ENCODE measurements at regions not wholly inside any gene's neighbourhood (a gene's known extent, or its start where the extent isn't known, plus 50 kb on each side); places are given as distances from the start of the nearest gene placed in this dataset.

DNA sequence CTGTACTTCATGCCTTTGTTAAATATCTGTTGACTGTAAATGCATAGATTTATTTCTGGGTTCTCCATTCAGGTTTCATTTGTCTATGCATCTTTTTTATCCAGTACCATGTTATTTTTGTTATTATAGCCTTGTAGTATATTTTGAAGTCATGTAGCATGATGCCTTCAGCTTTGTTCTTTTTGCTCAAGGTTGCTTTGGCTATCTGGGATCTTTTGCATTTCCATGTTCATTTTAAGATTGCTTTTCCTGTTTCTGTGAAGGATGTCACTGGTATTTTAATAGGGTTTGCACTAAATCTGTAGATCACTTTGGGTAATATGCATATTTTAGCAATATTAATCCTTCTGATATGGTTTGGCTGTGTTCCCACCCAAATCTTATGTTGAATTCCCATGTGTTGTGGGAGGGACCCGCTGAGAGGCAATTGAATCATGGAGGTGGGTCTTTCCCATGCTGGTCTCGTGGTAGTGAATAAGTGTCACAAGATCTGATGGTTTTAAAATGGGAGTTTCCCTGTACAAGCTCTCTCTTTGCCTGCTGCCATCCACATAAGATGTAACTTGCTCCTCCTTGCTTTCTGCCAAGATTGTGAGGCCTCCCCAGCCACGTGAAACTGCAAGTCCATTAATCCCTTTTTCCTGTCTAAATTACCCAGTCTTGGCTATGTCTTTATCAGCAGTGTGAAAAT is 302.8 kb upstream of the SEMA3C start:
- intact Hi-C loops (cut with micrococcal nuclease) = no loop called here
- no peak for ATAC-seq (ENCODE audit: low read depth)
- CTCF ChIA-PET = no interaction called here
- Mint-ChIP-seq H3K9me3 (ENCODE audit: insufficient read depth) (peaks cover 7% of the 10 kb centered on the region), H3K27me3 (no peaks in the 10 kb centered on the region), H3K4me1 (no peaks in the 10 kb centered on the region), H3K27ac (no peak overlapping the region), H3K4me3 (no peak overlapping the region)
- POLR2A ChIA-PET = no interaction called here
- TF ChIP-seq, protein P1, sequence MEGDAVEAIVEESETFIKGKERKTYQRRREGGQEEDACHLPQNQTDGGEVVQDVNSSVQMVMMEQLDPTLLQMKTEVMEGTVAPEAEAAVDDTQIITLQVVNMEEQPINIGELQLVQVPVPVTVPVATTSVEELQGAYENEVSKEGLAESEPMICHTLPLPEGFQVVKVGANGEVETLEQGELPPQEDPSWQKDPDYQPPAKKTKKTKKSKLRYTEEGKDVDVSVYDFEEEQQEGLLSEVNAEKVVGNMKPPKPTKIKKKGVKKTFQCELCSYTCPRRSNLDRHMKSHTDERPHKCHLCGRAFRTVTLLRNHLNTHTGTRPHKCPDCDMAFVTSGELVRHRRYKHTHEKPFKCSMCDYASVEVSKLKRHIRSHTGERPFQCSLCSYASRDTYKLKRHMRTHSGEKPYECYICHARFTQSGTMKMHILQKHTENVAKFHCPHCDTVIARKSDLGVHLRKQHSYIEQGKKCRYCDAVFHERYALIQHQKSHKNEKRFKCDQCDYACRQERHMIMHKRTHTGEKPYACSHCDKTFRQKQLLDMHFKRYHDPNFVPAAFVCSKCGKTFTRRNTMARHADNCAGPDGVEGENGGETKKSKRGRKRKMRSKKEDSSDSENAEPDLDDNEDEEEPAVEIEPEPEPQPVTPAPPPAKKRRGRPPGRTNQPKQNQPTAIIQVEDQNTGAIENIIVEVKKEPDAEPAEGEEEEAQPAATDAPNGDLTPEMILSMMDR (IDR thresholded peaks at IDR 0.05) = no peak
- no peak for TF ChIP-seq EZH2 (IDR thresholded peaks at IDR 0.05; ENCODE audit: borderline replicate concordance, insufficient read depth, low read depth, low read length, poor library complexity, severe bottlenecking)
- DNase-seq = no peak
- peaks cover 0 to 4% (median 0%) of the 10 kb centered on the region in 3 donors for H3K9me3 ChIP-seq (ENCODE audit: control extremely low read depth in 1 of 3, control insufficient read depth in 2 of 3, insufficient read depth in 1 of 3, low read length in 2 of 3)
- H3K4me2 ChIP-seq (replicated peaks; ENCODE audit: low read depth, low read length, poor library complexity, severe bottlenecking) = no peak overlapping the region
- no peak overlapping the region for H3K4me3 ChIP-seq (ENCODE audit: control extremely low read depth in 1 of 5, extremely low read depth in 1 of 5, insufficient read depth in 1 of 5, low read depth in 2 of 5, low read length in 4 of 5)
- H3K9ac ChIP-seq (ENCODE audit: low read length) = no peak overlapping the region
- H3K36me3 ChIP-seq (replicated peaks in 1 of 2; ENCODE audit: control extremely low read depth in 1 of 2, control insufficient read depth in 1 of 2, extremely low read depth in 1 of 2, insufficient read depth in 2 of 2, low read length in 1 of 2) = no peaks in the 10 kb centered on the region
- no peaks in the 10 kb centered on the region for H3K79me2 ChIP-seq (ENCODE audit: control insufficient read depth, insufficient read depth, low read length)
- H4K20me1 ChIP-seq (ENCODE audit: control insufficient read depth, insufficient read depth, low read length, poor library complexity, severe bottlenecking) = no peaks in the 10 kb centered on the region
- H2AFZ ChIP-seq (ENCODE audit: insufficient read depth, low read depth, low read length, poor library complexity, severe bottlenecking) = no peak overlapping the region
- 50% methylated on average over 1 of the region's 3 CpGs for WGBS (ENCODE audit: insufficient coverage)
- H3K27ac ChIP-seq (ENCODE audit: low read length in 2 of 2) = no peak overlapping the region
- no peaks in the 10 kb centered on the region for H3K4me1 ChIP-seq (ENCODE audit: control insufficient read depth in 2 of 2, insufficient read depth in 2 of 2, low read length in 2 of 2)
- H3K27me3 ChIP-seq (replicated peaks in 1 of 4; ENCODE audit: control extremely low read depth in 1 of 4, control insufficient read depth in 3 of 4, insufficient read depth in 4 of 4, low read length in 3 of 4) = no peaks in the 10 kb centered on the region

DNA sequence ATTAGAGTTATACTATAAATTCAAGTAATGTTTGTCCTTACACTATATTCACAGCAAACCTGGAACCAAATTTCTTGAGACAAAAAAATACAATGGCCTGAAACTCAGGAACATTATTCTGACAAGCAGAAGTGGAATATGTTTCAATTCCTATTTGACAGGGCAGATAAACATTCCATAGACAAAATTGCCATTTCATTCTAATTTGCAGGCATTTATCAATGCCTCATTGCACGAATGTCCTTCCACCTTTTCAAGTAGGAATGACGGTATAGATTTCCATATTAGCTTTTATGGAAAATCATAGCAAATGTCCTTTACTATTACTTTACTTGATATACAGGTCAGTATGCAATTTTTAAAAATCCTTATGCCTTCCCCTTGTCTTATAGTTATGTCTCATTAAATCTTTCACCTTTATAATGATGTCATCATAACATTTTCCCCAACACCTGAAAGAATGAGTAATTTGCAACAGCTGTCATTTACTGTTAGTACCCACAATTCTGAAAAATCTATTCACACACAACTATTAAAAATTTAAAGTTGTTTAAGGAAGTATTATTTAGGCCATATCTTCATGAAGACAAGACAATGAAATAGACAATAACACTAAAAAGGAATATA is 299.7 kb upstream of the SEMA3C start:
- intact Hi-C loops (cut with micrococcal nuclease) = no loop called here
- no peak overlapping the region for H2AFZ ChIP-seq (ENCODE audit: insufficient read depth, low read depth, low read length, poor library complexity, severe bottlenecking)
- Mint-ChIP-seq H3K27me3 (no peaks in the 10 kb centered on the region), H3K4me3 (no peak overlapping the region), H3K4me1 (no peaks in the 10 kb centered on the region), H3K27ac (no peak overlapping the region), H3K9me3 (ENCODE audit: insufficient read depth) (peaks cover 3% of the 10 kb centered on the region)
- no peak for ATAC-seq (ENCODE audit: low read depth)
- ChIA-PET POLR2A (no interaction called here), CTCF (no interaction called here)
- H3K79me2 ChIP-seq (ENCODE audit: control insufficient read depth, insufficient read depth, low read length) = no peaks in the 10 kb centered on the region
- H3K27ac ChIP-seq (ENCODE audit: low read length in 2 of 2) = no peak overlapping the region
- no peak overlapping the region for H3K4me3 ChIP-seq (ENCODE audit: control extremely low read depth in 1 of 5, extremely low read depth in 1 of 5, insufficient read depth in 1 of 5, low read depth in 2 of 5, low read length in 4 of 5)
- no peaks in the 10 kb centered on the region for H3K27me3 ChIP-seq (replicated peaks in 1 of 4; ENCODE audit: control extremely low read depth in 1 of 4, control insufficient read depth in 3 of 4, insufficient read depth in 4 of 4, low read length in 3 of 4)
- TF ChIP-seq, protein P1 (IDR thresholded peaks at IDR 0.05) = no peak
- TF ChIP-seq EZH2 (IDR thresholded peaks at IDR 0.05; ENCODE audit: borderline replicate concordance, insufficient read depth, low read depth, low read length, poor library complexity, severe bottlenecking) = no peak
- no peak overlapping the region for H3K9ac ChIP-seq (ENCODE audit: low read length)
- no peaks in the 10 kb centered on the region for H3K4me1 ChIP-seq (ENCODE audit: control insufficient read depth in 2 of 2, insufficient read depth in 2 of 2, low read length in 2 of 2)
- no peaks in the 10 kb centered on the region for H4K20me1 ChIP-seq (ENCODE audit: control insufficient read depth, insufficient read depth, low read length, poor library complexity, severe bottlenecking)
- no peaks in the 10 kb centered on the region for H3K36me3 ChIP-seq (replicated peaks in 1 of 2; ENCODE audit: control extremely low read depth in 1 of 2, control insufficient read depth in 1 of 2, extremely low read depth in 1 of 2, insufficient read depth in 2 of 2, low read length in 1 of 2)
- peaks cover 0 to 4% (median 0%) of the 10 kb centered on the region in 3 donors for H3K9me3 ChIP-seq (ENCODE audit: control extremely low read depth in 1 of 3, control insufficient read depth in 2 of 3, insufficient read depth in 1 of 3, low read length in 2 of 3)
- no peak for DNase-seq
- WGBS (ENCODE audit: insufficient coverage) = no CpG with 5 or more reads among the region's 2 CpGs
- no peak overlapping the region for H3K4me2 ChIP-seq (replicated peaks; ENCODE audit: low read depth, low read length, poor library complexity, severe bottlenecking)

Data from B cell (primary cell).